ENCODE measurements at regions not wholly inside any gene's neighbourhood (a gene's known extent, or its start where the extent isn't known, plus 50 kb on each side); places are given as distances from the start of the nearest gene placed in this dataset.
"Not testable (repeated sequence)": the region's sequence is repeated elsewhere in the genome, so short reads cannot be mapped to it uniquely, and the experiment has no call there.

DNA sequence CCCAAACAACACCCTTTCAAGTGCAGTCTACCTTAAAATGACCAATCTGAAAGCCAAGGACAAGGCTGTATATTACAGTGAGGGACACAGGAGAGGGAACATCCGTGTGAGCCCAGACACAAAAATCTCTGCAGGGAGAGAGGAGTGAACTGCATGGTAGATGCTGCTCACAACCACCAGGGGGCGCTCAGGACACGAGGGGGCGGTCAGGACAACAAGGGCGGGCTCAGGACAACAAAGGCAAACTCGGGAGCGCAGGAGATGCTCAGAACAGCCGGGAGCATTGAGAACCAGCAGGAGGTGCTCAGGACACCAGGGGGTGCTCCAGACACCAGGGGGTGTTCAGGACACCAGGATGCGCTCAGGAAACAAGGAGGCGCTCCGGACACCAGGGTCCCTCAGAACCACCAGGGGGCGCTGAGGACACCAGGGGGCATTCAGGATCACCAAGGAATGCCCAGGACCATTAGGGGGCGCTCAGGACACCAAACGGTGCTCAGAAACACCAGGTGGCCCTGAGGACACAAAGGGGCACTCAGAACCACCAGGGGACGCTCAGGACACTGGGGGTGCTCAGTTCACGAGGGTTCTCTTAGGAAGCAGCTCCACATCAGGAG lies 357.0 kb downstream of the TP53TG3F start:
- H3K4me3 ChIP-seq (ENCODE audit: low read depth, low read length); H3K36me3 ChIP-seq (ENCODE audit: control insufficient read depth, insufficient read depth, low read length); H3K9me3 Mint-ChIP-seq (ENCODE audit: unreplicated experiment); H3K9me3 ChIP-seq; H3K4me1 ChIP-seq; CTCF ChIA-PET; H3K27ac Mint-ChIP-seq (ENCODE audit: unreplicated experiment); intact Hi-C loops (cut with micrococcal nuclease; ENCODE audit: unreplicated experiment); H3K36me3 Mint-ChIP-seq (ENCODE audit: insufficient read depth, unreplicated experiment); H3K4me3 Mint-ChIP-seq (ENCODE audit: unreplicated experiment); H3K27me3 Mint-ChIP-seq (ENCODE audit: insufficient read depth, unreplicated experiment); H3K27me3 ChIP-seq (replicated peaks; ENCODE audit: control insufficient read depth, insufficient read depth, low read length); H3K4me1 Mint-ChIP-seq (ENCODE audit: low read depth, unreplicated experiment); BruUV-seq (replicated peaks); DNase-seq; POLR2A ChIA-PET: not testable (repeated sequence)

DNA sequence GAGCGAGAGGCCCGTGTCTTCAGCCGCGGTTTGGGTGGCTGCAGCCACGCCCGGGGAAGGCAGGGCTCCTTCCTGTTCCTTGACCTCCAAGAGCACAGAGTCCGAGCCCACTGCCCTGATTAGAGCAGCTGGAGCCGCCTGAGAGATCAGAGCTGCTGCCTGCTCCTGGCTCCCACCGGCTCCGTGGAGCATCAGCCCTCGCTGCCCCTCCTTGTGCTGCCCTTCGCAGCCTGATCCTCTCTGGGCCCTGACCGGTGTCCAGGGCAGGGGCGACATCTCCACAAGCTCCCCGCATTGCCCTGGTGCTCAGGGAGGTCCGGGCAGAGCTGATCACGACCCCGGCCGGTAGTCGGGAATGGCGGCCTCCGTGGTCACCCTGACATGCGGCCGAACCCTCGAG lies 365.3 kb downstream of the TP53TG3F start:
- H3K9me3 ChIP-seq; H3K4me3 ChIP-seq (ENCODE audit: low read depth, low read length); H3K36me3 ChIP-seq (ENCODE audit: control insufficient read depth, insufficient read depth, low read length); H3K4me1 Mint-ChIP-seq (ENCODE audit: low read depth, unreplicated experiment); POLR2A ChIA-PET; intact Hi-C loops (cut with micrococcal nuclease; ENCODE audit: unreplicated experiment); H3K4me1 ChIP-seq; BruUV-seq (replicated peaks); H3K27ac Mint-ChIP-seq (ENCODE audit: unreplicated experiment); H3K36me3 Mint-ChIP-seq (ENCODE audit: insufficient read depth, unreplicated experiment); H3K4me3 Mint-ChIP-seq (ENCODE audit: unreplicated experiment); DNase-seq; H3K9me3 Mint-ChIP-seq (ENCODE audit: unreplicated experiment); H3K27me3 ChIP-seq (replicated peaks; ENCODE audit: control insufficient read depth, insufficient read depth, low read length); CTCF ChIA-PET; H3K27me3 Mint-ChIP-seq (ENCODE audit: insufficient read depth, unreplicated experiment): not testable (repeated sequence)

DNA sequence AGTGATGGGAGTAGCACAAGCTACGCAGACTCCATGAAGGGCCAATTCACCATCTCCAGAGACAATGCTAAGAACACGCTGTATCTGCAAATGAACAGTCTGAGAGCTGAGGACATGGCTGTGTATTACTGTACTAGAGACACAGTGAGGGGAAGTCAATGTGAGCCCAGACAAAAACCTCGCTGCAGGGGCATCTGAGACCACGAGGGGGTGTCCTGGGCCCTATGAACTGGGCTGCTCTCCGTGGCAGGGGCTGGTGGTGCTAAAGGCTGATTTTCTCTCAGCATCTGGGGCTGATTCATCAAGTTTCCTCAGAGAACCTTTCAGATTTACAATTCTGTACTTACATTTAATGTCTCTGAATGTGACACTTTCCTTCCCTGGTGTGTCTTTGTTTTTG lies 368.1 kb downstream of the TP53TG3F start:
- H3K4me3 ChIP-seq (ENCODE audit: low read depth, low read length); H3K4me1 ChIP-seq; H3K36me3 Mint-ChIP-seq (ENCODE audit: insufficient read depth, unreplicated experiment); CTCF ChIA-PET; H3K4me3 Mint-ChIP-seq (ENCODE audit: unreplicated experiment); H3K9me3 Mint-ChIP-seq (ENCODE audit: unreplicated experiment); H3K9me3 ChIP-seq; H3K36me3 ChIP-seq (ENCODE audit: control insufficient read depth, insufficient read depth, low read length); intact Hi-C loops (cut with micrococcal nuclease; ENCODE audit: unreplicated experiment); POLR2A ChIA-PET; H3K27me3 Mint-ChIP-seq (ENCODE audit: insufficient read depth, unreplicated experiment); H3K27ac Mint-ChIP-seq (ENCODE audit: unreplicated experiment); H3K4me1 Mint-ChIP-seq (ENCODE audit: low read depth, unreplicated experiment); DNase-seq; BruUV-seq (replicated peaks); H3K27me3 ChIP-seq (replicated peaks; ENCODE audit: control insufficient read depth, insufficient read depth, low read length): not testable (repeated sequence)

DNA sequence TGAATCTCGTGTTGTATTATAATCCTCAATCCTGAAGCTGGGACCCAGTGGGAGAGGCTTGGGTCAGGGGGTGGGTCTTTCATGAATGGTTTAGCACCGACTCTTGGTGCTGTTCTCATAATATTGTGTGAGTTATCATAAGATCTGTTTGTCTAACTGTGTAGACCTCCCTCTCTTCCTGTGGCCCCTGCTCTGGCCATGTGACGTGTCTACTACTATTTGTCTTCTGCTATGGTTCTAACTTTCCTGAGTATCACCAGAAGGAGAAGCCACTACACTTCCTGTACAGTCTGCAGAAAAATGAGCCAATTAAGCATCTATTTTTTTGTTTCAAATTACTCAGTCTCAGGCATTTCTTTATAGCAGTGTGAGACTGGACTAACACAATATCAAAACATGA lies 379.7 kb downstream of the TP53TG3F start:
- BruUV-seq (replicated peaks); H3K27me3 Mint-ChIP-seq (ENCODE audit: insufficient read depth, unreplicated experiment); H3K27ac Mint-ChIP-seq (ENCODE audit: unreplicated experiment); H3K4me3 Mint-ChIP-seq (ENCODE audit: unreplicated experiment); DNase-seq; H3K4me1 Mint-ChIP-seq (ENCODE audit: low read depth, unreplicated experiment); H3K36me3 Mint-ChIP-seq (ENCODE audit: insufficient read depth, unreplicated experiment); H3K27me3 ChIP-seq (replicated peaks; ENCODE audit: control insufficient read depth, insufficient read depth, low read length); H3K4me1 ChIP-seq; H3K9me3 Mint-ChIP-seq (ENCODE audit: unreplicated experiment); CTCF ChIA-PET; H3K4me3 ChIP-seq (ENCODE audit: low read depth, low read length); POLR2A ChIA-PET; H3K9me3 ChIP-seq; intact Hi-C loops (cut with micrococcal nuclease; ENCODE audit: unreplicated experiment); H3K36me3 ChIP-seq (ENCODE audit: control insufficient read depth, insufficient read depth, low read length): not testable (repeated sequence)

DNA sequence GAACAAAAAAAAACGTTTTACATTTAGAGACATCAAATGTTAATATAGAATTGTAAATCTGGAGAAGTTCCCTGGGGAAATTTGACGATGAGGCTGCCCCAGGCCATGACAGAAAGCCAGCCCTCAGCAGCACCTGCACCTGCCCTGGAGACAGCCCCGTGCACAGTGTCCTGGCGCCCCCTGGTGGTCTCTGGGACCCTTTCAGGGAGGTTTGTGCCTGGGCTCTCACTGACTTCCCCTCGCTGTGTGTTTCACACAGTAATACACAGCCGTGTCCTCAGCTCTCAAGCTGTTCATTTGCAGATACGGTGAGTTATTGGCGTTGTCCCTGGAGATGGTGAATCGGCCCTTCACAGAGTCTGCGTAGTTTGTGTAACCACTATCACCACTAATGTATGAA lies 385.1 kb downstream of the TP53TG3F start:
- BruUV-seq (replicated peaks); H3K9me3 ChIP-seq; H3K27me3 Mint-ChIP-seq (ENCODE audit: insufficient read depth, unreplicated experiment); H3K9me3 Mint-ChIP-seq (ENCODE audit: unreplicated experiment); H3K36me3 ChIP-seq (ENCODE audit: control insufficient read depth, insufficient read depth, low read length); H3K27ac Mint-ChIP-seq (ENCODE audit: unreplicated experiment); H3K4me3 ChIP-seq (ENCODE audit: low read depth, low read length); H3K4me3 Mint-ChIP-seq (ENCODE audit: unreplicated experiment); intact Hi-C loops (cut with micrococcal nuclease; ENCODE audit: unreplicated experiment); H3K36me3 Mint-ChIP-seq (ENCODE audit: insufficient read depth, unreplicated experiment); CTCF ChIA-PET; H3K27me3 ChIP-seq (replicated peaks; ENCODE audit: control insufficient read depth, insufficient read depth, low read length); H3K4me1 ChIP-seq; POLR2A ChIA-PET; H3K4me1 Mint-ChIP-seq (ENCODE audit: low read depth, unreplicated experiment): not testable (repeated sequence)
- peak; percentile 46 to 66 for DNase-seq
- TF ChIP-seq, protein P1, sequence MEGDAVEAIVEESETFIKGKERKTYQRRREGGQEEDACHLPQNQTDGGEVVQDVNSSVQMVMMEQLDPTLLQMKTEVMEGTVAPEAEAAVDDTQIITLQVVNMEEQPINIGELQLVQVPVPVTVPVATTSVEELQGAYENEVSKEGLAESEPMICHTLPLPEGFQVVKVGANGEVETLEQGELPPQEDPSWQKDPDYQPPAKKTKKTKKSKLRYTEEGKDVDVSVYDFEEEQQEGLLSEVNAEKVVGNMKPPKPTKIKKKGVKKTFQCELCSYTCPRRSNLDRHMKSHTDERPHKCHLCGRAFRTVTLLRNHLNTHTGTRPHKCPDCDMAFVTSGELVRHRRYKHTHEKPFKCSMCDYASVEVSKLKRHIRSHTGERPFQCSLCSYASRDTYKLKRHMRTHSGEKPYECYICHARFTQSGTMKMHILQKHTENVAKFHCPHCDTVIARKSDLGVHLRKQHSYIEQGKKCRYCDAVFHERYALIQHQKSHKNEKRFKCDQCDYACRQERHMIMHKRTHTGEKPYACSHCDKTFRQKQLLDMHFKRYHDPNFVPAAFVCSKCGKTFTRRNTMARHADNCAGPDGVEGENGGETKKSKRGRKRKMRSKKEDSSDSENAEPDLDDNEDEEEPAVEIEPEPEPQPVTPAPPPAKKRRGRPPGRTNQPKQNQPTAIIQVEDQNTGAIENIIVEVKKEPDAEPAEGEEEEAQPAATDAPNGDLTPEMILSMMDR (IDR thresholded peaks at IDR 0.05; ENCODE audit: insufficient read depth in 1 of 2, low read depth in 1 of 2, low read length in 1 of 2, severe bottlenecking in 1 of 2, unreplicated experiment in 1 of 2): peak in 1 of 2 experiments; percentile 31
